ENCODE measurements at regions not wholly inside any gene's neighbourhood (a gene's known extent, or its start where the extent isn't known, plus 50 kb on each side); places are given as distances from the start of the nearest gene placed in this dataset.

DNA sequence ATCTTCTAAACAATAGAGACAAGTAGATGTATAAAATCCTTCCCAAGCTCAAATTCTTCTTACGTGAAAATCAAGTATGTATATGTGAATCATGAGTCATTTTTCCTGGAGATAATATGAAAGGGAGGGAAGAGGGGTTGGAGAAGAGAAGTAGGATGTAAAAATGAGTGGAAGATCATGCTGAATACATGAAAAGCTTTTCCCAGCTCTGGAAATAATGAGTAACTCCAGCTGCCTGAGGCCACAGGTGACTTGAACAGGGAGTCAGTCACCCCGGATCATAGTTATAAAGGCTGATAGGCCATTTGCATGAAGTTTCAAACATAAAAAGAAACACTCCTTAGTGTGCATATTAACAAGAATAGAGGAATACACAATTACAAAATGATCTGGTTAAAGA lies 486.7 kb downstream of the EFNA5 start:
- TF ChIP-seq, protein P1, sequence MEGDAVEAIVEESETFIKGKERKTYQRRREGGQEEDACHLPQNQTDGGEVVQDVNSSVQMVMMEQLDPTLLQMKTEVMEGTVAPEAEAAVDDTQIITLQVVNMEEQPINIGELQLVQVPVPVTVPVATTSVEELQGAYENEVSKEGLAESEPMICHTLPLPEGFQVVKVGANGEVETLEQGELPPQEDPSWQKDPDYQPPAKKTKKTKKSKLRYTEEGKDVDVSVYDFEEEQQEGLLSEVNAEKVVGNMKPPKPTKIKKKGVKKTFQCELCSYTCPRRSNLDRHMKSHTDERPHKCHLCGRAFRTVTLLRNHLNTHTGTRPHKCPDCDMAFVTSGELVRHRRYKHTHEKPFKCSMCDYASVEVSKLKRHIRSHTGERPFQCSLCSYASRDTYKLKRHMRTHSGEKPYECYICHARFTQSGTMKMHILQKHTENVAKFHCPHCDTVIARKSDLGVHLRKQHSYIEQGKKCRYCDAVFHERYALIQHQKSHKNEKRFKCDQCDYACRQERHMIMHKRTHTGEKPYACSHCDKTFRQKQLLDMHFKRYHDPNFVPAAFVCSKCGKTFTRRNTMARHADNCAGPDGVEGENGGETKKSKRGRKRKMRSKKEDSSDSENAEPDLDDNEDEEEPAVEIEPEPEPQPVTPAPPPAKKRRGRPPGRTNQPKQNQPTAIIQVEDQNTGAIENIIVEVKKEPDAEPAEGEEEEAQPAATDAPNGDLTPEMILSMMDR (IDR thresholded peaks at IDR 0.05; ENCODE audit: low read depth, low read length): no peak
- TF ChIP-seq EZH2phosphoT487 (IDR thresholded peaks at IDR 0.05; ENCODE audit: low read depth): no peak
